ENCODE measurements at regions not wholly inside any gene's neighbourhood (a gene's known extent, or its start where the extent isn't known, plus 50 kb on each side); places are given as distances from the start of the nearest gene placed in this dataset.
"Not testable (repeated sequence)": the region's sequence is repeated elsewhere in the genome, so short reads cannot be mapped to it uniquely, and the experiment has no call there.

GRCh38 chr2:13686262-13686661 lies 946.3 kb upstream of the LRATD1 start:
- no peak for DNase-seq

- DNase-seq = no peak
Measured at GRCh38 chr2:13694673-13695072, 937.8 kb upstream of the LRATD1 start.

GRCh38 chr2:13696601-13697000 lies 935.9 kb upstream of the LRATD1 start:
- DNase-seq = no peak

GRCh38 chr2:13698847-13699246 lies 933.7 kb upstream of the LRATD1 start:
- no peak for DNase-seq

- not testable (repeated sequence) for DNase-seq
Measured at GRCh38 chr2:13699939-13700338, 932.6 kb upstream of the LRATD1 start.

GRCh38 chr2:13711154-13711553 lies 921.4 kb upstream of the LRATD1 start:
- DNase-seq = no peak

- no peak for DNase-seq
Measured at GRCh38 chr2:13714466-13714865, 918.1 kb upstream of the LRATD1 start.

- DNase-seq = no peak
Measured at GRCh38 chr2:13725945-13726344, 906.6 kb upstream of the LRATD1 start.

GRCh38 chr2:13745330-13745729 lies 887.2 kb upstream of the LRATD1 start:
- DNase-seq = no peak

- no peak for DNase-seq
Measured at GRCh38 chr2:13751955-13752354, 880.6 kb upstream of the LRATD1 start.

GRCh38 chr2:13758412-13758811 lies 874.1 kb upstream of the LRATD1 start:
- no peak for DNase-seq

GRCh38 chr2:13768274-13768673 lies 864.2 kb upstream of the LRATD1 start:
- no peak for DNase-seq

GRCh38 chr2:13770279-13770678 lies 862.2 kb upstream of the LRATD1 start:
- no peak for DNase-seq

GRCh38 chr2:13779996-13780395 lies 852.5 kb upstream of the LRATD1 start:
- DNase-seq = peak; percentile 16 to 41 (median 28)

- no peak for DNase-seq
Measured at GRCh38 chr2:13791019-13791547, 841.4 kb upstream of the LRATD1 start.

GRCh38 chr2:13806539-13806938 lies 826.0 kb upstream of the LRATD1 start:
- no peak for DNase-seq

GRCh38 chr2:13813236-13813635 lies 819.3 kb upstream of the LRATD1 start:
- no peak for DNase-seq

- peak in 1 of 3 donors; percentile 3 for DNase-seq
Measured at GRCh38 chr2:13818002-13818401, 814.5 kb upstream of the LRATD1 start.

GRCh38 chr2:13819896-13820295 lies 812.6 kb upstream of the LRATD1 start:
- no peak for DNase-seq

GRCh38 chr2:13821255-13821880 lies 811.1 kb upstream of the LRATD1 start:
- DNase-seq = peak in 1 of 3 donors; percentile 71

GRCh38 chr2:13822365-13822764 lies 810.2 kb upstream of the LRATD1 start:
- DNase-seq = no peak

- no peak for DNase-seq
Measured at GRCh38 chr2:13826314-13826853, 806.1 kb upstream of the LRATD1 start.

GRCh38 chr2:13858626-13859025 lies 773.9 kb upstream of the LRATD1 start:
- no peak for DNase-seq

- DNase-seq = not testable (repeated sequence)
Measured at GRCh38 chr2:13868275-13868674, 764.2 kb upstream of the LRATD1 start.

Data from muscle of back (tissue), 3 donors.